Adrenal gland (tissue), 9 donors: ENCODE measurements at regions not wholly inside any gene's neighbourhood (a gene's known extent, or its start where the extent isn't known, plus 50 kb on each side); places are given as distances from the start of the nearest gene placed in this dataset.
"Not testable (repeated sequence)": the region's sequence is repeated elsewhere in the genome, so short reads cannot be mapped to it uniquely, and the experiment has no call there.

Experiments
- DNase-seq, 7 donors: peaks; one replicate each; pipeline ENCODE4 v3.0.0-alpha.2; 2019 to 2020
- H3K27ac ChIP-seq, 5 donors: fragments of 200-600 bp; sonication (generic) in 4 of 5; 1 replicate in 3 of 5; 2 replicates in 2 of 5; pipeline versions ENCODE4 v1.5.1 to v1.8.0; 2016 to 2020; ENCODE audit warnings: mild to moderate bottlenecking in 1 of 5
- H3K27me3 ChIP-seq: fragments of 200-600 bp; 2 replicates; pipeline ENCODE4 v1.8.0; 2021
- H3K36me3 ChIP-seq, 2 donors: fragments of 200-600 bp; replicated peaks in 1 of 2; 1 replicate in 1 of 2; 2 replicates in 1 of 2; pipeline versions ENCODE4 v1.5.1 to v1.8.0; 2018 to 2022
- H3K4me1 ChIP-seq, 2 donors: fragments of 200-600 bp; replicated peaks in 1 of 2; 1 replicate in 1 of 2; 2 replicates in 1 of 2; pipeline versions ENCODE4 v1.5.1 to v1.8.0; 2018 to 2021
- H3K4me3 ChIP-seq, 4 donors: fragments of 200-600 bp; sonication (generic) in 3 of 4; one replicate each; pipeline ENCODE4 v1.5.1; 2016 to 2018
- H3K9me3 ChIP-seq, 3 donors: fragments of 200-600 bp; sonication (generic) in 1 of 3; replicated peaks in 1 of 3; 1 replicate in 2 of 3; 2 replicates in 1 of 3; pipeline versions ENCODE4 v1.5.1 to v1.8.0; 2016 to 2021
- CTCF ChIP-seq, 6 experiments: fragments of 450-650 bp in 4 of 6; fragments of 200-600 bp in 2 of 6; sonication (generic) in 1 of 6; IDR thresholded peaks; 1 replicate in 5 of 6; 2 replicates in 1 of 6; pipeline versions ENCODE4 v1.5.1 to v1.8.0; 2016 to 2021; ENCODE audit warnings: antibody characterized with exemption in 6 of 6, mild to moderate bottlenecking in 2 of 6, moderate library complexity in 1 of 6
- POLR2A ChIP-seq, 2 donors: fragments of 450-650 bp; IDR thresholded peaks; one replicate each; pipeline ENCODE4 v1.6.1; 2017; ENCODE audit warnings: antibody characterized with exemption in 2 of 2, mild to moderate bottlenecking in 2 of 2, moderate library complexity in 1 of 2
- WGBS, 4 donors: extraction: QIAGEN DNeasy Blood & Tissue Kit in 2 of 4; methylation state at CpG; one replicate each; pipeline versions ENCODE4 v1.1.5 to v1.1.7; 2013 to 2017; 5-methylcytosine and 5-hydroxymethylcytosine counted together
- intact Hi-C, 2 donors: fragments of 100-400 bp; cut with DNase I; formaldehyde crosslinking; loops; one replicate each; pipeline versions ENCODE4 v1.14.1 to v1.15.0; 2022 to 2023
- donor health status: healthy with polysubstance abuse.
- donor health status: Bipolar disorder and iron deficiency.
- donor health status: DM: yes; HTN: yes; CAD: no.
- donor health status: DM: no; HTN: no; CAD: no.
- donor health status: DM: no; HTN: no; CAD: no.

- Histone ChIP-seq H3K9me3 (no peaks in the 10 kb centered on the region), H3K27me3 (no peaks in the 10 kb centered on the region), H3K4me1 (no peaks in the 10 kb centered on the region), H3K4me3 (no peak overlapping the region), H3K36me3 (no peaks in the 10 kb centered on the region), H3K27ac (no peak overlapping the region)
- intact Hi-C loops: no loop called here
- TF ChIP-seq CTCF (IDR thresholded peaks at IDR 0.05) (no peak), POLR2A (IDR thresholded peaks at IDR 0.05) (no peak)
- 59 to 62% (median 59%) methylated on average over 4 of the region's 4 CpGs for WGBS, 4 donors
- no peak for DNase-seq
Measured at GRCh38 chr5:25241981-25242380, 597.2 kb upstream of the CDH10 start.

- H3K9me3 ChIP-seq, H3K4me1 ChIP-seq, DNase-seq, H3K27ac ChIP-seq, H3K27me3 ChIP-seq, H3K4me3 ChIP-seq, intact Hi-C loops, H3K36me3 ChIP-seq: not testable (repeated sequence)
- WGBS, 4 donors: 88 to 93% (median 89%) methylated on average over 4 of the region's 4 CpGs
Measured at GRCh38 chr5:25238720-25239119, 593.9 kb upstream of the CDH10 start.

GRCh38 chr5:25224316-25224982 lies 579.7 kb upstream of the CDH10 start:
- no peak for DNase-seq
- H3K4me1 ChIP-seq: no peaks in the 10 kb centered on the region
- H3K27ac ChIP-seq: no peak overlapping the region
- H3K36me3 ChIP-seq: no peaks in the 10 kb centered on the region
- WGBS, 4 donors: 45 to 50% (median 47%) methylated on average over 10 of the region's 10 CpGs
- no peaks in the 10 kb centered on the region for H3K27me3 ChIP-seq
- H3K9me3 ChIP-seq: peaks cover 0 to 3% (median 0%) of the 10 kb centered on the region in 3 donors
- intact Hi-C loops: no loop called here
- H3K4me3 ChIP-seq: no peak overlapping the region
- TF ChIP-seq CTCF (IDR thresholded peaks at IDR 0.05): no peak

- H3K9me3 ChIP-seq, DNase-seq, H3K27me3 ChIP-seq, H3K4me3 ChIP-seq, H3K27ac ChIP-seq, H3K36me3 ChIP-seq, intact Hi-C loops, H3K4me1 ChIP-seq: not testable (repeated sequence)
- WGBS, 4 donors: 83 to 95% (median 95%) methylated on average over 7 to 23 of the region's 23 CpGs
Measured at GRCh38 chr5:25199902-25200301, 555.1 kb upstream of the CDH10 start.

GRCh38 chr5:25190521-25191000 lies 545.8 kb upstream of the CDH10 start:
- no peak overlapping the region for H3K4me3 ChIP-seq
- no peak for DNase-seq
- WGBS, 4 donors: 91 to 97% (median 93%) methylated on average over 29 to 55 of the region's 55 CpGs

More at GRCh38 chr5:25190521-25191000, 545.8 kb upstream of the CDH10 start:
- no peak for TF ChIP-seq CTCF (IDR thresholded peaks at IDR 0.05)
- TF ChIP-seq POLR2A (IDR thresholded peaks at IDR 0.05): no peak
- H3K27me3 ChIP-seq: no peaks in the 10 kb centered on the region
- H3K27ac ChIP-seq: no peak overlapping the region
- no peaks in the 10 kb centered on the region for H3K36me3 ChIP-seq
- intact Hi-C loops: no loop called here
- H3K9me3 ChIP-seq: no peaks in the 10 kb centered on the region
- H3K4me1 ChIP-seq: no peaks in the 10 kb centered on the region
